ENCODE measurements at regions not wholly inside any gene's neighbourhood (a gene's known extent, or its start where the extent isn't known, plus 50 kb on each side); places are given as distances from the start of the nearest gene placed in this dataset.
A peak's percentile ranks its signal among the peaks of the same experiment; 100 is the strongest.
"Not testable (repeated sequence)": the region's sequence is repeated elsewhere in the genome, so short reads cannot be mapped to it uniquely, and the experiment has no call there.

GRCh38 chr2:76697439-76697838 lies 824.7 kb downstream of the LRRTM4 start:
- not testable (repeated sequence) for H3K27me3 ChIP-seq (ENCODE audit: insufficient read depth, low read length); H3K9me3 ChIP-seq (ENCODE audit: low read depth, low read length); DNase-seq (ENCODE audit: insufficient read length, low spot score, missing footprints); H2AFZ ChIP-seq (ENCODE audit: low read length); H3K4me2 ChIP-seq (ENCODE audit: insufficient read depth, low read length); H4K20me1 ChIP-seq (ENCODE audit: insufficient read depth, low read length); H3K79me2 ChIP-seq (ENCODE audit: insufficient read depth, low read length); H3K36me3 ChIP-seq (ENCODE audit: insufficient read depth, low read length); H3K27ac ChIP-seq (ENCODE audit: low read depth, low read length); H3K4me1 ChIP-seq (ENCODE audit: insufficient read depth, low read length); H3K4me3 ChIP-seq (ENCODE audit: insufficient read depth, low read length)

GRCh38 chr2:76692908-76693307 lies 829.3 kb downstream of the LRRTM4 start:
- no peak overlapping the region for H2AFZ ChIP-seq (ENCODE audit: low read length)
- no peaks in the 10 kb centered on the region for H3K4me1 ChIP-seq (ENCODE audit: insufficient read depth, low read length)
- H3K9me3 ChIP-seq (ENCODE audit: low read depth, low read length) = no peaks in the 10 kb centered on the region
- no peaks in the 10 kb centered on the region for H3K27me3 ChIP-seq (ENCODE audit: insufficient read depth, low read length)
- peak; percentile 36 for DNase-seq (ENCODE audit: insufficient read length, low spot score, missing footprints)
- no peaks in the 10 kb centered on the region for H3K36me3 ChIP-seq (ENCODE audit: insufficient read depth, low read length)
- H4K20me1 ChIP-seq (ENCODE audit: insufficient read depth, low read length) = no peaks in the 10 kb centered on the region
- H3K4me3 ChIP-seq (ENCODE audit: insufficient read depth, low read length) = no peak overlapping the region
- H3K4me2 ChIP-seq (ENCODE audit: insufficient read depth, low read length) = no peak overlapping the region
- no peaks in the 10 kb centered on the region for H3K79me2 ChIP-seq (ENCODE audit: insufficient read depth, low read length)
- H3K27ac ChIP-seq (ENCODE audit: low read depth, low read length) = no peak overlapping the region
- TF ChIP-seq, protein P1, sequence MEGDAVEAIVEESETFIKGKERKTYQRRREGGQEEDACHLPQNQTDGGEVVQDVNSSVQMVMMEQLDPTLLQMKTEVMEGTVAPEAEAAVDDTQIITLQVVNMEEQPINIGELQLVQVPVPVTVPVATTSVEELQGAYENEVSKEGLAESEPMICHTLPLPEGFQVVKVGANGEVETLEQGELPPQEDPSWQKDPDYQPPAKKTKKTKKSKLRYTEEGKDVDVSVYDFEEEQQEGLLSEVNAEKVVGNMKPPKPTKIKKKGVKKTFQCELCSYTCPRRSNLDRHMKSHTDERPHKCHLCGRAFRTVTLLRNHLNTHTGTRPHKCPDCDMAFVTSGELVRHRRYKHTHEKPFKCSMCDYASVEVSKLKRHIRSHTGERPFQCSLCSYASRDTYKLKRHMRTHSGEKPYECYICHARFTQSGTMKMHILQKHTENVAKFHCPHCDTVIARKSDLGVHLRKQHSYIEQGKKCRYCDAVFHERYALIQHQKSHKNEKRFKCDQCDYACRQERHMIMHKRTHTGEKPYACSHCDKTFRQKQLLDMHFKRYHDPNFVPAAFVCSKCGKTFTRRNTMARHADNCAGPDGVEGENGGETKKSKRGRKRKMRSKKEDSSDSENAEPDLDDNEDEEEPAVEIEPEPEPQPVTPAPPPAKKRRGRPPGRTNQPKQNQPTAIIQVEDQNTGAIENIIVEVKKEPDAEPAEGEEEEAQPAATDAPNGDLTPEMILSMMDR (IDR thresholded peaks at IDR 0.05; ENCODE audit: extremely low read depth, low read depth, low read length) = no peak

DNA sequence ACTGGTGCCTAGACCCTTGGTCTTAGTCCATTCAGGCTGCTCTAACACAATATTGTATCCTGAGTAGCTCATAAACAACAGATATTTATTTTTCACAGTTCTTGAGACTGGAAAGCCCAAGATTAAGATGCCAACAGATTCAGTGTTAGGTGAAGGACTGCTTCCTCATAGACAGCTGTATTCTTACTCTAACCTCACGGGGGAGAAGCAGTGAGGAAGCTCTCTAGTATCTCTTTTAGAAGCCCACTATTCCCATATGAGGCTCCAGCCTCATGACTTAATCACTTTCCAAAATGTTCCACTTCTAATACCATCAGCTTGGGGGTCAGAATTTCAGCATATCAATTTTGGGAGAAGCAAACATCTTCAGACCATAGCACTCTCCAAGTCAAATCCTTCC lies 833.4 kb downstream of the LRRTM4 start:
- no peaks in the 10 kb centered on the region for H3K9me3 ChIP-seq (ENCODE audit: low read depth, low read length)
- H3K4me3 ChIP-seq (ENCODE audit: insufficient read depth, low read length) = no peak overlapping the region
- H3K79me2 ChIP-seq (ENCODE audit: insufficient read depth, low read length) = no peaks in the 10 kb centered on the region
- H3K4me2 ChIP-seq (ENCODE audit: insufficient read depth, low read length) = no peak overlapping the region
- H3K4me1 ChIP-seq (ENCODE audit: insufficient read depth, low read length) = no peaks in the 10 kb centered on the region
- no peaks in the 10 kb centered on the region for H3K36me3 ChIP-seq (ENCODE audit: insufficient read depth, low read length)
- no peaks in the 10 kb centered on the region for H4K20me1 ChIP-seq (ENCODE audit: insufficient read depth, low read length)
- no peak overlapping the region for H2AFZ ChIP-seq (ENCODE audit: low read length)
- H3K27ac ChIP-seq (ENCODE audit: low read depth, low read length) = no peak overlapping the region
- DNase-seq (ENCODE audit: insufficient read length, low spot score, missing footprints) = no peak
- no peaks in the 10 kb centered on the region for H3K27me3 ChIP-seq (ENCODE audit: insufficient read depth, low read length)
- TF ChIP-seq, protein P1 (IDR thresholded peaks at IDR 0.05; ENCODE audit: extremely low read depth, low read depth, low read length) = no peak

DNA sequence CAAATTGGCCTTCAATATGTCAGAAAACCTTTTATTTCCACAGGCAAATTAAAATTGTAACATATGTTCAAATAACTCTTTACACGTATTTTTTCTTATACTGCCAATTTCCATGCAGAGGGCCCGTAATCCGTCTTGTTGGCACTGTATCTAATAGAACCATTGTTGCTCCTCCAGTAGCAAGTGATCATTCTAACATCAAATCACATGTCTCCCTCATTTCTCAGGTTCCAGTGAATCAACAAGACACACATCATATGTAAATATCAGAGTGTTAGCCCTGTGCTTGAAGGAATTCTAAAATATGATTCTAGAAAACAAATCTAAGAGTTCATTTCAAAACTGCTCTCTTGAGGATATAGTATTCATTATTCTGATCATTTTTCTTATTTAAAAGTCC lies 834.3 kb downstream of the LRRTM4 start:
- H3K27ac ChIP-seq (ENCODE audit: low read depth, low read length) = no peak overlapping the region
- H3K79me2 ChIP-seq (ENCODE audit: insufficient read depth, low read length) = no peaks in the 10 kb centered on the region
- H3K27me3 ChIP-seq (ENCODE audit: insufficient read depth, low read length) = no peaks in the 10 kb centered on the region
- TF ChIP-seq, protein P1 (IDR thresholded peaks at IDR 0.05; ENCODE audit: extremely low read depth, low read depth, low read length) = no peak
- H3K4me1 ChIP-seq (ENCODE audit: insufficient read depth, low read length) = no peaks in the 10 kb centered on the region
- no peaks in the 10 kb centered on the region for H4K20me1 ChIP-seq (ENCODE audit: insufficient read depth, low read length)
- no peak overlapping the region for H3K4me3 ChIP-seq (ENCODE audit: insufficient read depth, low read length)
- no peak for DNase-seq (ENCODE audit: insufficient read length, low spot score, missing footprints)
- no peak overlapping the region for H2AFZ ChIP-seq (ENCODE audit: low read length)
- no peaks in the 10 kb centered on the region for H3K9me3 ChIP-seq (ENCODE audit: low read depth, low read length)
- no peak overlapping the region for H3K4me2 ChIP-seq (ENCODE audit: insufficient read depth, low read length)
- H3K36me3 ChIP-seq (ENCODE audit: insufficient read depth, low read length) = no peaks in the 10 kb centered on the region
